AG09319 (cell line): ENCODE measurements at regions not wholly inside any gene's neighbourhood (a gene's known extent, or its start where the extent isn't known, plus 50 kb on each side); places are given as distances from the start of the nearest gene placed in this dataset.

Source experiments
- DNase-seq: peaks from one replicate; pipeline ENCODE4 v3.0.0-alpha.2; 2010; ENCODE audit warnings: low read depth; ENCODE audit errors: extremely low read depth
- CTCF ChIP-seq: IDR thresholded peaks from 2 replicates; pipeline ENCODE4 v1.5.1; 2011; ENCODE audit warnings: low read depth, mild to moderate bottlenecking, inconsistent platforms, low read length, moderate library complexity

DNA sequence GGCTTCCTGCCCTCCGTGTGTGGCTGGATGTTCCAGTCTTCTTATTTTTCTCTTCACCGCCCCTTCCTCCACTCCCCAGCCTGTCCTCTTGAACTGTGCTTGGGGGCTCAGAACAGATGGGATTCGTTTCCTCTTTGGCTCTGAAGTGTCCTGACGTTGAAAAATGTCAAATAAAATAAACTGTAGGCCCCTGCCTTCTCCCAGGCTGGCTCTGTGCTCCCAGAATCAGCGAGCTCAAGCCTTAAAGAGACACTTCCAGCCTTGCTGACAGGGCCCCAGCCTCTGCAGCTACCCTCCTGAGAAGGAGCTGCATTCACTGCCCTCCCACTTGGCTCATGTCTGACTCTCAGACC, 104.2 kb upstream of the IPO9 start:
- TF ChIP-seq CTCF: no peak
- no peak for DNase-seq

- no peak for TF ChIP-seq CTCF
- no peak for DNase-seq
Observed at GRCh38 chr1:201726700-201727099, 102.3 kb upstream of the IPO9 start.

DNA sequence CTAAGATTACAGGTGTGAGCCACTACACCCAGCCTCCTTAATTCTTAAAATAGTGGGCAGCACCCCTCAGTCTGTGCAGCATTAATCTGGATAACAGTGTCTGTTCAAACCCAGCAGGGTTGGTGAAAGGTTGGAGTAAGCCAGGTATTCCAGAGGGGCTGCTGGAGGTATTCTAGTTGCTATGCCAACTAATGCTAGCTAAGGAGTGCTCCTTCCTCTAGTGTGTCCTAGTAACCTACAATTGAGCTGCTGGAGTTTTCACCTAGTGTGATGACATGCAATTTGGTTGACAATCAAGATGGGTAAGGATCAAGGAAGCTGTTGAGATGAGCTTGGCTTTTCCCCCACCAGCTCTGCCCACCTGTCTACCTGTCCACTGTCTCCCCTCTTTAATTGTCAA, 100.2 kb upstream of the IPO9 start:
- no peak for DNase-seq
- TF ChIP-seq CTCF: no peak

DNA sequence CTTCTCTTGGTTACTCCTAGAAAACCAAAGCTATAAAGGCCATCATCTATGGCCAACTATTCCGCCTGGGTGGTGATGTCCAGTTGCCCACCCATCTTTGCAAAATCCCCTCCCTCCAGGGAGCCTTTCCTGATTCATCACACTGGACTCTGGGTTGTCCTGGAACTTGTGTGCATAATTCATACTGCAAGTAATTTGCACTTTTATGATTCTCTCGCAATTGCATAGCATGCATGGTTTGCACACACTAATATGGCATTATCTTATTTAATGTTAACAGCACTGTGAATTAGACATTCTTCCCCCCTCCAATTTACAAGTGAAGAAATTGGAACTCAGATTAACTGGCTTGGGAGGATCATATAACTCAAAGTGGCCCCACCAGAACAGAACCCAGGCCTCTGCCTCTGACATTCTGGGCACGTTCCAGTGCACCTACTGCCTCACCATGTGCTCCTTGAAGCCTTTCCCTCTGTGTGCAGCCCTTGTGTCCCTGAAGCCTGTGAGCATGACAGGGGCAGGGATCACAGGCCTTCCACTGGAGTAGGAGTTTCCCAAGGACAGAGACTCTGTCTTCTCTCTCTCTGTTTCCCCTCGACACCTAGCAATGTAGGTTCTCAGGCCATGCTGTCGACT, 98.9 kb upstream of the IPO9 start:
- no peak for TF ChIP-seq CTCF
- no peak for DNase-seq

DNA sequence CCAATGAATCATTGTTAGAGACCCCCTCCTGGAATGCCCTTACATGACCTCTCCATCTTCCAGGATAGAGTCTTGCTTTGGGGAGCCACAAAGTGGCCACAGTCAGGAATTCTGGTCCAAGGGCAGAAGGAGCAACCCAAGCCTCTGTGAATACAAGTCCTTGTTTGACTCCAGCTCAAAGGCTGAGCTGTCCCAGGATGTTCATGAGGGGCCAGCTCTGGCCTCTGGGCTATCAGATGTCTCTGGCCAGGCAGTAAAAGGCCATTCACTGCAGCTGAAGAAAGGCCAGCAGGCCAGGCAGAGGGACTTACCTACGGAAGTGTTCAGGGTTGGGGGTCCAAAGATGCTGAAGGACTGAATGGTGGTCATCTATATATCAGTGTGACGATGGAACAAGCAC, 98.3 kb upstream of the IPO9 start:
- TF ChIP-seq CTCF: no peak
- no peak for DNase-seq

GRCh38 chr1:201731142-201731541, 97.8 kb upstream of the IPO9 start:
- TF ChIP-seq CTCF: no peak
- DNase-seq: no peak

GRCh38 chr1:201731592-201731991, 97.4 kb upstream of the IPO9 start:
- no peak for TF ChIP-seq CTCF
- DNase-seq: no peak
